HFFc6 (cell line): ENCODE measurements at regions not wholly inside any gene's neighbourhood (a gene's known extent, or its start where the extent isn't known, plus 50 kb on each side); places are given as distances from the start of the nearest gene placed in this dataset.

Experiments used
- DNase-seq: peaks from one replicate; pipeline ENCODE4 v3.0.0-alpha.2; 2018
- H3K27ac Mint-ChIP-seq: 2 replicates; pipeline ENCODE4 v1.8.0; 2020; ENCODE audit warnings: mild to moderate bottlenecking, mixed read lengths
- H3K27me3 Mint-ChIP-seq: 2 replicates; pipeline ENCODE4 v1.8.0; 2021; ENCODE audit warnings: mild to moderate bottlenecking, moderate library complexity, mixed read lengths; ENCODE audit not compliant: insufficient read depth
- H3K36me3 Mint-ChIP-seq: 2 replicates; pipeline ENCODE4 v1.8.0; 2021; ENCODE audit warnings: low read depth, mixed read lengths
- H3K4me1 Mint-ChIP-seq: 2 replicates; pipeline ENCODE4 v1.8.0; 2020; ENCODE audit warnings: low read depth, mixed read lengths
- H3K4me3 Mint-ChIP-seq: 2 replicates; pipeline ENCODE4 v1.8.0; 2020; ENCODE audit warnings: mild to moderate bottlenecking, moderate library complexity, mixed read lengths
- H3K9me3 Mint-ChIP-seq: 2 replicates; pipeline ENCODE4 v1.8.0; 2020; ENCODE audit warnings: mild to moderate bottlenecking, mixed read lengths
- TF ChIP-seq, protein P1 (sequence below): fragments of 200-600 bp; sonication (generic); IDR thresholded peaks from 2 replicates; pipeline ENCODE4 v1.5.0; 2021; ENCODE audit warnings: antibody characterized with exemption, mild to moderate bottlenecking

DNA sequence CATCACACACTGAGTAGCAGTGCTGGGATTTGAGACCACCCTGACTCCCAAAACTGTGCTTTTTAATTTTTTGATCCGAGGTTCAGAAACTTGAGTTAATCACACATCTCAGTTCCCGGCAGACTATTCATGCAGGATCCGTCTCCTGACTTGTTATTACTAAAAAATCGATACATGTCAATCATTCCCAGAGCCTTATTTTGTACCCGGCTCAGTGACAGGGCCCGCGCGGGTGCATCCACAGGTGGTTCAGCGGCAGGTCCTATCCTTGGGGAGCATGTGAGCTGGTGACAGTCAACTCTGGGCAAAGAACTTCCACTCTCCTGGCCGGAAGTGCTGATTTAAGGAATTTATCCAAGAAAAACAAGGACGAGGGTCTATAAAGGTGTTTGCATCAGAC is 95.9 kb upstream of the MVB12B start:
- TF ChIP-seq, protein P1, sequence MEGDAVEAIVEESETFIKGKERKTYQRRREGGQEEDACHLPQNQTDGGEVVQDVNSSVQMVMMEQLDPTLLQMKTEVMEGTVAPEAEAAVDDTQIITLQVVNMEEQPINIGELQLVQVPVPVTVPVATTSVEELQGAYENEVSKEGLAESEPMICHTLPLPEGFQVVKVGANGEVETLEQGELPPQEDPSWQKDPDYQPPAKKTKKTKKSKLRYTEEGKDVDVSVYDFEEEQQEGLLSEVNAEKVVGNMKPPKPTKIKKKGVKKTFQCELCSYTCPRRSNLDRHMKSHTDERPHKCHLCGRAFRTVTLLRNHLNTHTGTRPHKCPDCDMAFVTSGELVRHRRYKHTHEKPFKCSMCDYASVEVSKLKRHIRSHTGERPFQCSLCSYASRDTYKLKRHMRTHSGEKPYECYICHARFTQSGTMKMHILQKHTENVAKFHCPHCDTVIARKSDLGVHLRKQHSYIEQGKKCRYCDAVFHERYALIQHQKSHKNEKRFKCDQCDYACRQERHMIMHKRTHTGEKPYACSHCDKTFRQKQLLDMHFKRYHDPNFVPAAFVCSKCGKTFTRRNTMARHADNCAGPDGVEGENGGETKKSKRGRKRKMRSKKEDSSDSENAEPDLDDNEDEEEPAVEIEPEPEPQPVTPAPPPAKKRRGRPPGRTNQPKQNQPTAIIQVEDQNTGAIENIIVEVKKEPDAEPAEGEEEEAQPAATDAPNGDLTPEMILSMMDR: no peak
- peaks cover 42% of the 10 kb centered on the region for H3K27me3 Mint-ChIP-seq

DNA sequence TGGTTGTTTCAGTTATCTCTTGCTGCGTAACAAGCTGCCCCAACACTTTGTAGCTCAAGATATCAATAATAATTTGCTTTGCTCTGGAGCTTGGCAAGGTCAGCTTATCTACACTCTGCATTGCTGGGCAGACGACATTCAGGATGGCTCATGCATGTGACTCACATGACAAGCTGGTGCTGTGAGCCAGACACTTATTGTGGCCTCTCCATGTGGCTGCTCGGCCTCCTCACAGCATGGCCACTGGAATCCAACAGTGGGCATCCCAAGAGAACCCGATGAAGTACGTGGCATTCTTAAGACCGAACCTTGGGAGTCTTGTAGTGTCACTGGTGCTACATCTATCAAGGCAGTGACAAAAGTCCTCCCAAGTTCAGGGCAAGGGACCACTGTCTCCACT is 94.2 kb upstream of the MVB12B start:
- no peaks in the 10 kb centered on the region for H3K36me3 Mint-ChIP-seq
- DNase-seq: no peak
- no peaks in the 10 kb centered on the region for H3K4me1 Mint-ChIP-seq
- H3K27ac Mint-ChIP-seq: no peak overlapping the region
- H3K4me3 Mint-ChIP-seq: no peak overlapping the region
- peaks cover 38% of the 10 kb centered on the region for H3K27me3 Mint-ChIP-seq
- no peaks in the 10 kb centered on the region for H3K9me3 Mint-ChIP-seq
- TF ChIP-seq, protein P1: no peak

More for the DNA sequence above, 95.9 kb upstream of the MVB12B start:
- H3K36me3 Mint-ChIP-seq: no peaks in the 10 kb centered on the region
- H3K4me3 Mint-ChIP-seq: no peak overlapping the region
- no peaks in the 10 kb centered on the region for H3K9me3 Mint-ChIP-seq
- H3K27ac Mint-ChIP-seq: no peak overlapping the region
- H3K4me1 Mint-ChIP-seq: no peaks in the 10 kb centered on the region
- DNase-seq: no peak

DNA sequence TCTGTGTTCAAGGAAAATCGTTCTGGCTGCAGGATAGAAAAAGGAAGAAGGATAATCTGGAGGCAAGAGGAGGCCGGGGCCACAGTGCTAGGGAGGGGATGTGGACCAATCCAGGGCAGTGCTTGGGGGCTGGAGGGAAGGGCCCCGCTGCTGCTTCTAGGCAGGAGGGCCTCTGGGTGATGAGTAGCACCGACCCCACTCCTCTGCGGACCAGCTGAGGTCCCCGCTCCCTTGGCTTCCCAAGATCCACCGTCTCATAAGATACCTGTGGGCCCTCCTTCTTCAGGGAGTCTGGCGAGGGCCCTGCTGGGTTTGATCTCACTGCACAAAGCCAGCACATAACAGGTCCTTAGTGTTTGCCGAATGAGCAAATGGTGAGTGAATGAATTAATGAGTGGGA is 93.5 kb upstream of the MVB12B start:
- Mint-ChIP-seq H3K27me3 (peaks cover 43% of the 10 kb centered on the region), H3K36me3 (no peaks in the 10 kb centered on the region), H3K4me3 (no peak overlapping the region), H3K9me3 (no peaks in the 10 kb centered on the region), H3K4me1 (no peaks in the 10 kb centered on the region), H3K27ac (no peak overlapping the region)
- TF ChIP-seq, protein P1: no peak
- DNase-seq: no peak

DNA sequence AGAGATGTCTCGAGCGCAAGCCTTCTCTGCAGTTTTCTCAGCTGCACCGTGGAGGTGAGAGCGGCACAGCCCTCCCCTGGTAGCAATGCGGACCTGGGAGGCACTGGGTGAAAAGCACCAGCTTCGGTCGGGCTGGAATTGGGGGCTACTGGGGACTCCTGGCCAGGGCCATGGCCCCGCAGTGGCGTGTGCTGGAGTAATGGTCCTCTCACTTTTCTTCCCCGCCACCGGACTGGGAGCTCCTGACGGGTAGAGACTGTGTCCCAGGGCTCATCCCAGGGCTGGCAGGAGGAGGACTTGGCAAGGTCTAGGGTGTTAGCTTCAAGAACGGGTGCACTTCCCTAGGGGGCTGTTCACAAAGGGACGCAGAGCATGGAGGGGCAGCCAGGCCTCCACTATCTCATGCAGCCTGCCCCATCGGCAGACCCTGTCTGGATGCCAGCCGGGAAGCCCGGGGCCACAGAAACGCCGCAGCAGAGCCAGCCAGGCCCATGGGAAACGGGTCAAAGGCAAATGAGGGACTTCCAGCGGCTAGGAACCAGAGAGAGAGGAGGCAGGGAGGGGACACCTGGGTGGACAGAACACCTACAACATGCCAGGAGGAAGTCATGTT is 92.6 kb upstream of the MVB12B start:
- Mint-ChIP-seq H3K36me3 (no peaks in the 10 kb centered on the region), H3K4me3 (no peak overlapping the region), H3K27me3 (peaks cover 46% of the 10 kb centered on the region), H3K4me1 (no peaks in the 10 kb centered on the region), H3K27ac (no peak overlapping the region), H3K9me3 (no peaks in the 10 kb centered on the region)
- TF ChIP-seq, protein P1: no peak
- no peak for DNase-seq

DNA sequence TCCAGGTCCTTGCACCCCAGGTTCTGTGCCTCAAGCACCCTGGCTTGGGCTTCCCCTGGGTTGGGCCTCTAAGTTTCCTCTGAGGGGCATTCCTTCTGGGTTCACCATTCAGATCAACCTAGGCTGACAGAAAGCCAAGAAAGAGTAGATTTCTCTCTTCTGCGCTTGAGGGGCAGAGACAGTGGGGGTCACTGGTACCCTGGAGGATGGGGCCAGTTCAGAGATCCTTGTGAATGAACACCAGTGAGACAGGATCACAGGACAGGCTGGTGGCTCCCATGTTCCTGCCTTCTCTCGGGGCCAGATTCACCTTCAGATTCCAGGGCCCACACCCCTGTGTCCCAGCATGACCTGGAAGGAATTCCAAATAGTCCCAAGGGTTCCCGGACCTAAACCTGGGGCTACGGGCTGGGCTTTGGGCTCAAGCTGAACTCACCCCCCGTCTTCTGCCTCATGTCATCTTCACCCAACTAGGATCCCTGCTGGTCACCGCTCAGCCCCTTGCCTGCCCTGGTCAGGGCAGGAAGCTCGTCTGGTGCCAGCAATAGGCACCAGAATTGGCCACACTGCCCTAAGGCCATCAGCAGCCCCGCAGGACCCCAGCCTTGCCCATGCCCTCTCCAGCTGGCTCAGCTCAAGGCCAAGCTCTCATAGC is 91.8 kb upstream of the MVB12B start:
- TF ChIP-seq, protein P1: no peak
- DNase-seq: no peak
- H3K4me3 Mint-ChIP-seq: no peak overlapping the region
- no peaks in the 10 kb centered on the region for H3K36me3 Mint-ChIP-seq
- no peak overlapping the region for H3K27ac Mint-ChIP-seq
- H3K9me3 Mint-ChIP-seq: no peaks in the 10 kb centered on the region
- H3K27me3 Mint-ChIP-seq: peaks cover 47% of the 10 kb centered on the region
- no peaks in the 10 kb centered on the region for H3K4me1 Mint-ChIP-seq
